Stimulated activated naive CD4-positive, alpha-beta T cell (primary cell): ENCODE measurements at regions not wholly inside any gene's neighbourhood (a gene's known extent, or its start where the extent isn't known, plus 50 kb on each side); places are given as distances from the start of the nearest gene placed in this dataset.

Experiments used
- DNase-seq, 6 experiments: peaks; one replicate each; lab custom pipeline; 2025; lab: John Stamatoyannopoulos, UW

GRCh38 chr4:24287096-24287495 lies 297.3 kb downstream of the DHX15 start:
- no peak for DNase-seq

GRCh38 chr4:24285759-24286158 lies 298.6 kb downstream of the DHX15 start:
- no peak for DNase-seq

GRCh38 chr4:24282446-24282845 lies 301.9 kb downstream of the DHX15 start:
- no peak for DNase-seq

GRCh38 chr4:24279911-24280375 lies 304.4 kb downstream of the DHX15 start:
- DNase-seq, result no peak

- no peak for DNase-seq
Observed at GRCh38 chr4:24279469-24279868, 304.9 kb downstream of the DHX15 start.

GRCh38 chr4:24278693-24279092 lies 305.7 kb downstream of the DHX15 start:
- no peak for DNase-seq

- DNase-seq, result no peak
Observed at GRCh38 chr4:24274381-24274941, 309.9 kb downstream of the DHX15 start.

- DNase-seq, result no peak
Observed at GRCh38 chr4:24273136-24273535, 311.2 kb downstream of the DHX15 start.

- DNase-seq, result no peak
Observed at GRCh38 chr4:24266951-24267722, 317.2 kb downstream of the DHX15 start.

- no peak for DNase-seq
Observed at GRCh38 chr4:24265989-24266388, 318.4 kb downstream of the DHX15 start.

- no peak for DNase-seq
Observed at GRCh38 chr4:24262616-24263015, 321.7 kb downstream of the DHX15 start.

GRCh38 chr4:24262084-24262483 lies 322.3 kb downstream of the DHX15 start:
- DNase-seq, result no peak

- DNase-seq, result no peak
Observed at GRCh38 chr4:24260923-24261564, 323.3 kb downstream of the DHX15 start.

GRCh38 chr4:24260133-24260715 lies 324.1 kb downstream of the DHX15 start:
- no peak for DNase-seq

GRCh38 chr4:24256547-24256946 lies 327.8 kb downstream of the DHX15 start:
- DNase-seq, result no peak

GRCh38 chr4:24256066-24256465 lies 328.3 kb downstream of the DHX15 start:
- DNase-seq, result no peak

GRCh38 chr4:24252121-24252520 lies 332.2 kb downstream of the DHX15 start:
- no peak for DNase-seq

GRCh38 chr4:24251589-24251988 lies 332.8 kb downstream of the DHX15 start:
- DNase-seq, result no peak

- no peak for DNase-seq
Observed at GRCh38 chr4:24249972-24250371, 334.4 kb downstream of the DHX15 start.

GRCh38 chr4:24248674-24249630 lies 335.4 kb downstream of the DHX15 start:
- DNase-seq, result no peak

- DNase-seq, result no peak
Observed at GRCh38 chr4:24245491-24245820, 338.9 kb downstream of the DHX15 start.
